ENCODE measurements at regions not wholly inside any gene's neighbourhood (a gene's known extent, or its start where the extent isn't known, plus 50 kb on each side); places are given as distances from the start of the nearest gene placed in this dataset.

- no peaks in the 10 kb centered on the region for H3K27me3 ChIP-seq
- peaks cover 0 to 9% (median 0%) of the 10 kb centered on the region in 4 donors for H3K4me1 ChIP-seq
- DNase-seq (ENCODE audit: extremely low spot score): no peak
- H3K36me3 ChIP-seq: no peaks in the 10 kb centered on the region
- no peak overlapping the region for H3K4me3 ChIP-seq
- intact Hi-C loops (cut with DNase I): no loop called here
- no peaks in the 10 kb centered on the region for H3K9me3 ChIP-seq
- H3K27ac ChIP-seq (replicated peaks in 1 of 4): no peak overlapping the region
- no peak for TF ChIP-seq CTCF (IDR thresholded peaks at IDR 0.05)
- TF ChIP-seq POLR2AphosphoS5 (IDR thresholded peaks at IDR 0.05): no peak
- no peak for TF ChIP-seq POLR2A (IDR thresholded peaks at IDR 0.05; ENCODE audit: low read depth)
- no peak for TF ChIP-seq EP300 (IDR thresholded peaks at IDR 0.05)
Observed at GRCh38 chr5:82785456-82785855, 291.7 kb downstream of the TMEM167A start.

GRCh38 chr5:82784521-82784920 is 292.7 kb downstream of the TMEM167A start:
- no peaks in the 10 kb centered on the region for H3K36me3 ChIP-seq
- H3K4me3 ChIP-seq: no peak overlapping the region
- DNase-seq (ENCODE audit: extremely low spot score): no peak
- intact Hi-C loops (cut with DNase I): no loop called here
- no peaks in the 10 kb centered on the region for H3K27me3 ChIP-seq
- H3K27ac ChIP-seq (replicated peaks in 1 of 4): no peak overlapping the region
- TF ChIP-seq POLR2AphosphoS5 (IDR thresholded peaks at IDR 0.05) (no peak), POLR2A (IDR thresholded peaks at IDR 0.05; ENCODE audit: low read depth) (no peak), CTCF (IDR thresholded peaks at IDR 0.05) (no peak), EP300 (IDR thresholded peaks at IDR 0.05) (no peak)
- H3K4me1 ChIP-seq: peaks cover 0 to 9% (median 0%) of the 10 kb centered on the region in 4 donors
- H3K9me3 ChIP-seq: no peaks in the 10 kb centered on the region
- 75% methylated on average over 1 of the region's 1 CpG for WGBS

- no peak for DNase-seq (ENCODE audit: extremely low spot score)
- no peaks in the 10 kb centered on the region for H3K36me3 ChIP-seq
- no peak overlapping the region for H3K4me3 ChIP-seq
- no peak overlapping the region for H3K27ac ChIP-seq (replicated peaks in 1 of 4)
- H3K9me3 ChIP-seq: no peaks in the 10 kb centered on the region
- no peaks in the 10 kb centered on the region for H3K27me3 ChIP-seq
- TF ChIP-seq EP300 (IDR thresholded peaks at IDR 0.05) (no peak), CTCF (IDR thresholded peaks at IDR 0.05) (no peak), POLR2A (IDR thresholded peaks at IDR 0.05; ENCODE audit: low read depth) (no peak), POLR2AphosphoS5 (IDR thresholded peaks at IDR 0.05) (no peak)
- no peaks in the 10 kb centered on the region for H3K4me1 ChIP-seq
- intact Hi-C loops (cut with DNase I): no loop called here
- WGBS: 48% methylated on average over 2 of the region's 2 CpGs
Observed at GRCh38 chr5:82777106-82777505, 300.1 kb downstream of the TMEM167A start.

- no peaks in the 10 kb centered on the region for H3K27me3 ChIP-seq
- no peak overlapping the region for H3K4me3 ChIP-seq
- TF ChIP-seq POLR2AphosphoS5 (IDR thresholded peaks at IDR 0.05) (no peak), EP300 (IDR thresholded peaks at IDR 0.05) (no peak), CTCF (IDR thresholded peaks at IDR 0.05) (no peak), POLR2A (IDR thresholded peaks at IDR 0.05; ENCODE audit: low read depth) (no peak)
- no peaks in the 10 kb centered on the region for H3K36me3 ChIP-seq
- no peak overlapping the region for H3K27ac ChIP-seq (replicated peaks in 1 of 4)
- WGBS: 80% methylated on average over 4 of the region's 4 CpGs
- no peaks in the 10 kb centered on the region for H3K4me1 ChIP-seq
- intact Hi-C loops (cut with DNase I): no loop called here
- no peak for DNase-seq (ENCODE audit: extremely low spot score)
- H3K9me3 ChIP-seq: no peaks in the 10 kb centered on the region
Observed at GRCh38 chr5:82772281-82772680, 304.9 kb downstream of the TMEM167A start.

GRCh38 chr5:82766206-82766605 is 311.0 kb downstream of the TMEM167A start:
- no peaks in the 10 kb centered on the region for H3K27me3 ChIP-seq
- TF ChIP-seq POLR2AphosphoS5 (IDR thresholded peaks at IDR 0.05) (no peak), EP300 (IDR thresholded peaks at IDR 0.05) (no peak), CTCF (IDR thresholded peaks at IDR 0.05) (no peak), POLR2A (IDR thresholded peaks at IDR 0.05; ENCODE audit: low read depth) (no peak)
- no peaks in the 10 kb centered on the region for H3K36me3 ChIP-seq
- intact Hi-C loops (cut with DNase I): no loop called here
- no peak for DNase-seq (ENCODE audit: extremely low spot score)
- H3K27ac ChIP-seq (replicated peaks in 1 of 4): no peak overlapping the region
- H3K9me3 ChIP-seq: no peaks in the 10 kb centered on the region
- no peaks in the 10 kb centered on the region for H3K4me1 ChIP-seq
- no peak overlapping the region for H3K4me3 ChIP-seq
